ENCODE measurements at regions not wholly inside any gene's neighbourhood (a gene's known extent, or its start where the extent isn't known, plus 50 kb on each side); places are given as distances from the start of the nearest gene placed in this dataset.
A peak's percentile ranks its signal among the peaks of the same experiment; 100 is the strongest.

DNA sequence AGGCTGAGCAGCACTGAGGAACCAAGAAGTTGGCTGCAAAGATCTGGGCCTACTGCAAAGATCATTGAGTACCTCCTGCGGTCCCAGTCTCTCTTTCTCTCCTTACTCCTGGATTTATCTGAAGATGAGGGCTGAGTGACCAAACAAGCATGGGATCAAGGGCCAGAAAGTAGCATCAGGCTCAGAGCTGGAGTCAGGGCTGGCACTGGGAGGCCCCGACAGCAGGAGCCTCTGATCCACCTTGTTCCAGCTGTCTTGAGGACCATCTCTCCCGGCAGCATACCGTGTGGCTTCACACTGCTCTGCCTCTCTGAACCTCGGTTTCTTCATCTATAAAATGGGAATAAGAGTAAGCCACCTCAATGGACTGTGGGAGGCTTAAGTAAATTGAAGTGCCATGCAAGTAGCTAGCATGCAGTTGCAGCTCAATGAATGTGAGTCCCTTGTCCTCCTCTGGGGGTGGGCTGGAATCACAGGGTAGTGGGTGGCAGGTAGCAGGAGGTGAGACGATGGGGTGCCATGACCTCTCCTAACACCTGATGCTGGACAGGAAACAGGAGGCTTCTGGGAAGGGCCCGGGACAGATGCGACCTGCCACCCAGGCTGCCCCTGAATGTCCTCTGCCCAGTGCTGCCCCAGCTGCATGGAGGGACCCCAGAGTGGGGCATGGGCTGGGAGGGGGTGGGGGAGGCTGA is 52.5 kb upstream of the PRDM11 start (continued):
- TF ChIP-seq TBX2 (CRISPR knock-in tag; IDR thresholded peaks at IDR 0.05; ENCODE audit: borderline replicate concordance) (no peak), ATF7 (IDR thresholded peaks at IDR 0.05) (no peak), ATF7 (CRISPR knock-in tag; IDR thresholded peaks at IDR 0.05) (no peak), NR1H2 (CRISPR knock-in tag; IDR thresholded peaks at IDR 0.05; ENCODE audit: borderline replicate concordance, low read depth) (no peak), HNRNPL (IDR thresholded peaks at IDR 0.05; ENCODE audit: low read depth, low read length) (no peak), ISL2 (CRISPR knock-in tag; IDR thresholded peaks at IDR 0.05) (no peak), ATF2 (CRISPR knock-in tag; IDR thresholded peaks at IDR 0.05) (no peak)

- FAIRE-seq, result no peak
Observed at GRCh38 chr11:45094958-45095690, 51.3 kb upstream of the PRDM11 start.

More at GRCh38 chr11:45094958-45095690, 51.3 kb upstream of the PRDM11 start:
- ATAC-seq (no peak), DNase-seq (ENCODE audit: low spot score) (no peak)
- no peaks in the 10 kb centered on the region; the same call in 1 of the 2 replicates for H4K20me1 ChIP-seq (ENCODE audit: insufficient read depth, low read length)
- H2AFZ ChIP-seq (ENCODE audit: low read length), result no peak overlapping the region
- TF ChIP-seq PCBP2 (optimal IDR thresholded peaks at IDR 0.05; ENCODE audit: low read depth, low read length, poor library complexity, severe bottlenecking) (peak; percentile 2), ZNF781 (CRISPR knock-in tag; IDR thresholded peaks at IDR 0.05; ENCODE audit: borderline replicate concordance, not compliant biosample characterization) (no peak)
- intact Hi-C loops (cut with micrococcal nuclease; ENCODE audit: unreplicated experiment), result no loop called here
- H3K4me2 ChIP-seq (ENCODE audit: low read depth, low read length), result no peak overlapping the region
- POLR2A ChIA-PET, result no interaction called here
- no peaks in the 10 kb centered on the region for H3K36me3 ChIP-seq (replicated peaks in 1 of 2; ENCODE audit: control insufficient read depth in 1 of 2, insufficient read depth in 2 of 2, low read length in 2 of 2)
- WGBS (ENCODE audit: low lambda C conversion rate), result 3% methylated on average over 7 of the region's 10 CpGs
- no peaks in the 10 kb centered on the region for H3K79me2 ChIP-seq (ENCODE audit: insufficient read depth, low read length)
- no peak overlapping the region for H3K27ac ChIP-seq (ENCODE audit: extremely low read length, insufficient read depth, low read length)
- H3K4me3 ChIP-seq (replicated peaks in 1 of 3; ENCODE audit: insufficient read depth in 1 of 3, low read depth in 2 of 3, low read length in 3 of 3), result no peak overlapping the region
- in situ Hi-C loops (cut with HindIII; ENCODE audit: extremely low pct_ligation_motif_present, low pct_unique_long_range_greater_than_20kb), result no loop called here
- no TSS peak for BruUV-seq (replicated peaks)
- no peaks in the 10 kb centered on the region for H3K9me3 ChIP-seq (ENCODE audit: low read length)
- no peak overlapping the region for H3K9ac ChIP-seq (ENCODE audit: insufficient read depth, low read depth, low read length)
- CTCF ChIA-PET (ENCODE audit: low intra/inter-chr PET ratio, low total read pairs), result no interaction called here
- H3K27me3 ChIP-seq (ENCODE audit: control insufficient read depth in 1 of 2, insufficient read depth in 2 of 2, low read length in 2 of 2), result peaks cover 0 to 10% of the 10 kb centered on the region in 2 experiments; a peak in 3 of 5 replicates
- no peaks in the 10 kb centered on the region for H3K4me1 ChIP-seq (ENCODE audit: insufficient read depth, low read length)
